ENCODE measurements at regions not wholly inside any gene's neighbourhood (a gene's known extent, or its start where the extent isn't known, plus 50 kb on each side); places are given as distances from the start of the nearest gene placed in this dataset.

DNA sequence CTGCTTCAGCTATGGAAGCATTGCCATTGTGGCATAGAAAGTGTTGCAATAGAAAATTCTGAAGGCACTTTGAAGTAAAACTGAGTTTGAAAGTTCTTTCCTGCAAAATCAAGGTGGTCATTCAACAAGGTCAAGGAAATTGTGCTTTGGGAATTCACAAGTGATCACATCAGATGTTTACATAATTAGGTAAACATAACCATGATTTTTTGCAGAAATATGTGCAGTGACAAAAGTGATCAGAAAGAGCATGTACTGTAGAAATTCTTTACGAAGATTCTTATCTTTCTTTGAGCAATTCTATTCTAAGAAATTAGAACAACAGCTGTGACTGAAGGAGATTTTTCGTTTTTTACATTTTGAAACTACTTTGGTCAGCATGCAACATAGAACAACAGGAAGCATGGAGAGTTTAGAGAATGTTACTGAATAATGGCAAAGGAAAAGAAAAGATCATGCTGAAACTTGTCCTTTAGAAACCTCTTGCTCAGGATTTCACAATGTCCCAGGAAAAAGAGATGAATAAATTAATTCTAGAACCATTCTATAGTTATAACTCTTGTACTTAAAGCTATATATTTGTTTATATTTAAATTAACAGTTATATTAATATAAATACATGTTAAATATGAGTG lies 643.4 kb upstream of the ARPP21 start:
- TF ChIP-seq, protein P1, sequence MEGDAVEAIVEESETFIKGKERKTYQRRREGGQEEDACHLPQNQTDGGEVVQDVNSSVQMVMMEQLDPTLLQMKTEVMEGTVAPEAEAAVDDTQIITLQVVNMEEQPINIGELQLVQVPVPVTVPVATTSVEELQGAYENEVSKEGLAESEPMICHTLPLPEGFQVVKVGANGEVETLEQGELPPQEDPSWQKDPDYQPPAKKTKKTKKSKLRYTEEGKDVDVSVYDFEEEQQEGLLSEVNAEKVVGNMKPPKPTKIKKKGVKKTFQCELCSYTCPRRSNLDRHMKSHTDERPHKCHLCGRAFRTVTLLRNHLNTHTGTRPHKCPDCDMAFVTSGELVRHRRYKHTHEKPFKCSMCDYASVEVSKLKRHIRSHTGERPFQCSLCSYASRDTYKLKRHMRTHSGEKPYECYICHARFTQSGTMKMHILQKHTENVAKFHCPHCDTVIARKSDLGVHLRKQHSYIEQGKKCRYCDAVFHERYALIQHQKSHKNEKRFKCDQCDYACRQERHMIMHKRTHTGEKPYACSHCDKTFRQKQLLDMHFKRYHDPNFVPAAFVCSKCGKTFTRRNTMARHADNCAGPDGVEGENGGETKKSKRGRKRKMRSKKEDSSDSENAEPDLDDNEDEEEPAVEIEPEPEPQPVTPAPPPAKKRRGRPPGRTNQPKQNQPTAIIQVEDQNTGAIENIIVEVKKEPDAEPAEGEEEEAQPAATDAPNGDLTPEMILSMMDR (IDR thresholded peaks at IDR 0.05; ENCODE audit: poor library complexity, severe bottlenecking): no peak
- TF ChIP-seq POLR2AphosphoS5 (IDR thresholded peaks at IDR 0.05) (no peak), SMC3 (conservative IDR thresholded peaks at IDR 0.05; ENCODE audit: poor library complexity) (no peak), EP300 (conservative IDR thresholded peaks at IDR 0.05; ENCODE audit: poor library complexity, severe bottlenecking) (no peak), EZH2 (IDR thresholded peaks at IDR 0.05; ENCODE audit: borderline replicate concordance, insufficient read depth, low read length, poor library complexity, severe bottlenecking) (no peak), RAD21 (conservative IDR thresholded peaks at IDR 0.05) (no peak)
- TF ChIP-seq, protein P2, sequence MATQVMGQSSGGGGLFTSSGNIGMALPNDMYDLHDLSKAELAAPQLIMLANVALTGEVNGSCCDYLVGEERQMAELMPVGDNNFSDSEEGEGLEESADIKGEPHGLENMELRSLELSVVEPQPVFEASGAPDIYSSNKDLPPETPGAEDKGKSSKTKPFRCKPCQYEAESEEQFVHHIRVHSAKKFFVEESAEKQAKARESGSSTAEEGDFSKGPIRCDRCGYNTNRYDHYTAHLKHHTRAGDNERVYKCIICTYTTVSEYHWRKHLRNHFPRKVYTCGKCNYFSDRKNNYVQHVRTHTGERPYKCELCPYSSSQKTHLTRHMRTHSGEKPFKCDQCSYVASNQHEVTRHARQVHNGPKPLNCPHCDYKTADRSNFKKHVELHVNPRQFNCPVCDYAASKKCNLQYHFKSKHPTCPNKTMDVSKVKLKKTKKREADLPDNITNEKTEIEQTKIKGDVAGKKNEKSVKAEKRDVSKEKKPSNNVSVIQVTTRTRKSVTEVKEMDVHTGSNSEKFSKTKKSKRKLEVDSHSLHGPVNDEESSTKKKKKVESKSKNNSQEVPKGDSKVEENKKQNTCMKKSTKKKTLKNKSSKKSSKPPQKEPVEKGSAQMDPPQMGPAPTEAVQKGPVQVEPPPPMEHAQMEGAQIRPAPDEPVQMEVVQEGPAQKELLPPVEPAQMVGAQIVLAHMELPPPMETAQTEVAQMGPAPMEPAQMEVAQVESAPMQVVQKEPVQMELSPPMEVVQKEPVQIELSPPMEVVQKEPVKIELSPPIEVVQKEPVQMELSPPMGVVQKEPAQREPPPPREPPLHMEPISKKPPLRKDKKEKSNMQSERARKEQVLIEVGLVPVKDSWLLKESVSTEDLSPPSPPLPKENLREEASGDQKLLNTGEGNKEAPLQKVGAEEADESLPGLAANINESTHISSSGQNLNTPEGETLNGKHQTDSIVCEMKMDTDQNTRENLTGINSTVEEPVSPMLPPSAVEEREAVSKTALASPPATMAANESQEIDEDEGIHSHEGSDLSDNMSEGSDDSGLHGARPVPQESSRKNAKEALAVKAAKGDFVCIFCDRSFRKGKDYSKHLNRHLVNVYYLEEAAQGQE (IDR thresholded peaks at IDR 0.05; ENCODE audit: borderline replicate concordance): no peak

Measured in neural cell (in vitro differentiated cells).